Astrocyte (in vitro differentiated cells and primary cell): ENCODE measurements at regions not wholly inside any gene's neighbourhood (a gene's known extent, or its start where the extent isn't known, plus 50 kb on each side); places are given as distances from the start of the nearest gene placed in this dataset.

ENCODE experiments used
- EZH2 ChIP-seq: IDR thresholded peaks from 2 replicates; pipeline ENCODE4 v1.6.1; 2012; ENCODE audit warnings: mild to moderate bottlenecking, low read length, inconsistent platforms; ENCODE audit not compliant: insufficient read depth
- TF ChIP-seq, protein P1 (sequence below): IDR thresholded peaks from 2 replicates; pipeline ENCODE4 v1.5.1; 2011; ENCODE audit warnings: low read depth, mild to moderate bottlenecking, inconsistent platforms, low read length, moderate library complexity; ENCODE audit not compliant: insufficient read depth

DNA sequence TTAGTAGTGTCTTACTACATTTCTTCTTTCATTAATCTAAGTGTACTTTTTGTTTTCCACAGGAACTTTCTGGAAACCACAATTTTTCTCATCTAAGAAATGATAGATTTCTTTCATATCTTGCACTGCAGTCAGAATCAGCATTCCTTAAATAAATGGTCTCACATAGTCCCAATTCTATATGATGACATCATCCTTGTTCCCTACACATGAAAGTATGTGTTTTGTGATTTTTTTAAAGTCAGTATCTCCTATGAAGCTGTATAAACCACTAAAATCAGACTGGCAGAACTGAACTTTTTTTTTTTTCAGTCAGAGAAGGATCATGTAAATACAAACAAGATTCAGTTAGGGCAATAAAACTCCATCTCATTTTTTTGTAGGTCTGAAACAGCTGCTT lies 742.6 kb upstream of the CXADR start:
- TF ChIP-seq, protein P1, sequence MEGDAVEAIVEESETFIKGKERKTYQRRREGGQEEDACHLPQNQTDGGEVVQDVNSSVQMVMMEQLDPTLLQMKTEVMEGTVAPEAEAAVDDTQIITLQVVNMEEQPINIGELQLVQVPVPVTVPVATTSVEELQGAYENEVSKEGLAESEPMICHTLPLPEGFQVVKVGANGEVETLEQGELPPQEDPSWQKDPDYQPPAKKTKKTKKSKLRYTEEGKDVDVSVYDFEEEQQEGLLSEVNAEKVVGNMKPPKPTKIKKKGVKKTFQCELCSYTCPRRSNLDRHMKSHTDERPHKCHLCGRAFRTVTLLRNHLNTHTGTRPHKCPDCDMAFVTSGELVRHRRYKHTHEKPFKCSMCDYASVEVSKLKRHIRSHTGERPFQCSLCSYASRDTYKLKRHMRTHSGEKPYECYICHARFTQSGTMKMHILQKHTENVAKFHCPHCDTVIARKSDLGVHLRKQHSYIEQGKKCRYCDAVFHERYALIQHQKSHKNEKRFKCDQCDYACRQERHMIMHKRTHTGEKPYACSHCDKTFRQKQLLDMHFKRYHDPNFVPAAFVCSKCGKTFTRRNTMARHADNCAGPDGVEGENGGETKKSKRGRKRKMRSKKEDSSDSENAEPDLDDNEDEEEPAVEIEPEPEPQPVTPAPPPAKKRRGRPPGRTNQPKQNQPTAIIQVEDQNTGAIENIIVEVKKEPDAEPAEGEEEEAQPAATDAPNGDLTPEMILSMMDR, result no peak
- TF ChIP-seq EZH2, result no peak
